Osteocyte (in vitro differentiated cells): ENCODE measurements at regions not wholly inside any gene's neighbourhood (a gene's known extent, or its start where the extent isn't known, plus 50 kb on each side); places are given as distances from the start of the nearest gene placed in this dataset.

Experiments used
- DNase-seq: peaks from one replicate; pipeline ENCODE4 v3.0.0; 2021; ENCODE audit warnings: mixed read lengths; ENCODE audit not compliant: unreplicated experiment; ENCODE audit errors: extremely low spot score
- H3K27ac Mint-ChIP-seq: one replicate; pipeline ENCODE4 v1.8.0; 2021; ENCODE audit warnings: mild to moderate bottlenecking, mixed read lengths; ENCODE audit not compliant: unreplicated experiment
- H3K27me3 Mint-ChIP-seq: one replicate; pipeline ENCODE4 v1.8.0; 2021; ENCODE audit warnings: mixed read lengths; ENCODE audit not compliant: unreplicated experiment
- H3K36me3 Mint-ChIP-seq: one replicate; pipeline ENCODE4 v1.8.0; 2021; ENCODE audit warnings: mixed read lengths; ENCODE audit not compliant: unreplicated experiment
- H3K4me1 Mint-ChIP-seq: one replicate; pipeline ENCODE4 v1.8.0; 2021; ENCODE audit warnings: mixed read lengths; ENCODE audit not compliant: unreplicated experiment
- H3K4me3 Mint-ChIP-seq: one replicate; pipeline ENCODE4 v1.8.0; 2021; ENCODE audit warnings: mild to moderate bottlenecking, moderate library complexity, mixed read lengths; ENCODE audit not compliant: unreplicated experiment
- H3K9me3 Mint-ChIP-seq: one replicate; pipeline ENCODE4 v1.8.0; 2021; ENCODE audit warnings: mixed read lengths; ENCODE audit not compliant: unreplicated experiment
- CTCF ChIP-seq: fragments of 200-600 bp; sonication (generic); IDR thresholded peaks from 2 replicates; pipeline ENCODE4 v1.5.0; 2021; ENCODE audit warnings: antibody characterized with exemption, mild to moderate bottlenecking, moderate library complexity

- no peak for DNase-seq
- Mint-ChIP-seq H3K4me1 (no peaks in the 10 kb centered on the region), H3K9me3 (no peaks in the 10 kb centered on the region), H3K27me3 (peaks cover 11% of the 10 kb centered on the region), H3K27ac (no peak overlapping the region), H3K4me3 (no peak overlapping the region), H3K36me3 (no peaks in the 10 kb centered on the region)
- no peak for TF ChIP-seq CTCF
Measured at GRCh38 chr10:63920926-63921325, 399.7 kb downstream of the REEP3 start.

- Mint-ChIP-seq H3K27me3 (peaks cover 11% of the 10 kb centered on the region), H3K9me3 (no peaks in the 10 kb centered on the region), H3K36me3 (no peaks in the 10 kb centered on the region), H3K27ac (no peak overlapping the region), H3K4me3 (no peak overlapping the region), H3K4me1 (no peaks in the 10 kb centered on the region)
- TF ChIP-seq CTCF: no peak
- DNase-seq: no peak
Measured at GRCh38 chr10:63921908-63922467, 400.8 kb downstream of the REEP3 start.

- H3K27me3 Mint-ChIP-seq: peaks cover 11% of the 10 kb centered on the region
- H3K36me3 Mint-ChIP-seq: no peaks in the 10 kb centered on the region
- no peak overlapping the region for H3K27ac Mint-ChIP-seq
- H3K4me1 Mint-ChIP-seq: no peaks in the 10 kb centered on the region
- no peak overlapping the region for H3K4me3 Mint-ChIP-seq
- TF ChIP-seq CTCF: no peak
- no peaks in the 10 kb centered on the region for H3K9me3 Mint-ChIP-seq
- no peak for DNase-seq
Measured at GRCh38 chr10:63922468-63923284, 401.5 kb downstream of the REEP3 start.

GRCh38 chr10:63929831-63930467 is 408.7 kb downstream of the REEP3 start:
- no peak for TF ChIP-seq CTCF
- H3K36me3 Mint-ChIP-seq: no peaks in the 10 kb centered on the region
- H3K27me3 Mint-ChIP-seq: no peaks in the 10 kb centered on the region
- DNase-seq: no peak
- H3K9me3 Mint-ChIP-seq: no peaks in the 10 kb centered on the region
- H3K27ac Mint-ChIP-seq: no peak overlapping the region
- no peak overlapping the region for H3K4me3 Mint-ChIP-seq
- no peaks in the 10 kb centered on the region for H3K4me1 Mint-ChIP-seq

- Mint-ChIP-seq H3K36me3 (no peaks in the 10 kb centered on the region), H3K27me3 (no peaks in the 10 kb centered on the region), H3K4me1 (no peaks in the 10 kb centered on the region), H3K9me3 (no peaks in the 10 kb centered on the region), H3K4me3 (no peak overlapping the region), H3K27ac (no peak overlapping the region)
- no peak for TF ChIP-seq CTCF
- DNase-seq: no peak
Measured at GRCh38 chr10:63930584-63930983, 409.4 kb downstream of the REEP3 start.
